Stimulated activated CD8-positive, alpha-beta memory T cell treated with anti-CD3 and anti-CD28 coated beads, Interleukin-4, amount 100 ng/mL, for 24 hours (primary cell): ENCODE measurements at regions not wholly inside any gene's neighbourhood (a gene's known extent, or its start where the extent isn't known, plus 50 kb on each side); places are given as distances from the start of the nearest gene placed in this dataset.
"Not testable (repeated sequence)": the region's sequence is repeated elsewhere in the genome, so short reads cannot be mapped to it uniquely, and the experiment has no call there.

ENCODE experiments used
- DNase-seq: peaks from one replicate; pipeline ENCODE4 v3.0.0-alpha.2; 2020; ENCODE audit warnings: low read depth

GRCh38 chr13:40338217-40338616 is 328.2 kb downstream of the FOXO1 start:
- DNase-seq: no peak

- no peak for DNase-seq
Measured at GRCh38 chr13:40340368-40341095, 325.9 kb downstream of the FOXO1 start.

- DNase-seq: no peak
Measured at GRCh38 chr13:40341096-40341471, 325.4 kb downstream of the FOXO1 start.

- no peak for DNase-seq
Measured at GRCh38 chr13:40341501-40341900, 324.9 kb downstream of the FOXO1 start.

GRCh38 chr13:40342461-40342860 is 324.0 kb downstream of the FOXO1 start:
- DNase-seq: no peak

- DNase-seq: no peak
Measured at GRCh38 chr13:40342901-40343300, 323.5 kb downstream of the FOXO1 start.

GRCh38 chr13:40343550-40344269 is 322.7 kb downstream of the FOXO1 start:
- no peak for DNase-seq

- no peak for DNase-seq
Measured at GRCh38 chr13:40344270-40345148, 321.9 kb downstream of the FOXO1 start.

- DNase-seq: no peak
Measured at GRCh38 chr13:40345149-40345514, 321.3 kb downstream of the FOXO1 start.

- no peak for DNase-seq
Measured at GRCh38 chr13:40345654-40346372, 320.6 kb downstream of the FOXO1 start.

GRCh38 chr13:40346592-40346991 is 319.8 kb downstream of the FOXO1 start:
- DNase-seq: no peak

- no peak for DNase-seq
Measured at GRCh38 chr13:40348096-40348679, 318.3 kb downstream of the FOXO1 start.

GRCh38 chr13:40350283-40350992 is 316.0 kb downstream of the FOXO1 start:
- DNase-seq: no peak

GRCh38 chr13:40351537-40352379 is 314.7 kb downstream of the FOXO1 start:
- no peak for DNase-seq

GRCh38 chr13:40352380-40352778 is 314.1 kb downstream of the FOXO1 start:
- no peak for DNase-seq

GRCh38 chr13:40352802-40353562 is 313.5 kb downstream of the FOXO1 start:
- no peak for DNase-seq

GRCh38 chr13:40355126-40355724 is 311.2 kb downstream of the FOXO1 start:
- DNase-seq: no peak

- no peak for DNase-seq
Measured at GRCh38 chr13:40356011-40356410, 310.4 kb downstream of the FOXO1 start.

GRCh38 chr13:40356458-40356857 is 310.0 kb downstream of the FOXO1 start:
- not testable (repeated sequence) for DNase-seq
